Progenitor cell of endocrine pancreas (in vitro differentiated cells): ENCODE measurements at regions not wholly inside any gene's neighbourhood (a gene's known extent, or its start where the extent isn't known, plus 50 kb on each side); places are given as distances from the start of the nearest gene placed in this dataset.

ENCODE experiments used
- DNase-seq: peaks from one replicate; pipeline ENCODE4 v3.0.0; 2021; ENCODE audit warnings: low spot score; ENCODE audit not compliant: unreplicated experiment
- H3K27ac Mint-ChIP-seq: 2 replicates; pipeline ENCODE4 v1.8.0; 2021; ENCODE audit warnings: mild to moderate bottlenecking, moderate library complexity, mixed read lengths
- H3K27me3 Mint-ChIP-seq: 2 replicates; pipeline ENCODE4 v1.8.0; 2021; ENCODE audit warnings: mixed read lengths
- H3K36me3 Mint-ChIP-seq: 2 replicates; pipeline ENCODE4 v1.8.0; 2022; ENCODE audit warnings: mixed read lengths; ENCODE audit not compliant: insufficient read depth
- H3K4me1 Mint-ChIP-seq: 2 replicates; pipeline ENCODE4 v1.8.0; 2021; ENCODE audit warnings: low read depth, mixed read lengths
- H3K4me3 Mint-ChIP-seq: 2 replicates; pipeline ENCODE4 v1.8.0; 2021; ENCODE audit warnings: low read depth, mild to moderate bottlenecking, moderate library complexity, mixed read lengths
- H3K9me3 Mint-ChIP-seq: 2 replicates; pipeline ENCODE4 v1.8.0; 2021; ENCODE audit warnings: low read depth, mixed read lengths
- TF ChIP-seq, protein P1 (sequence below): fragments of 200-600 bp; sonication (generic); IDR thresholded peaks from one replicate; pipeline ENCODE4 v1.5.0; 2021; ENCODE audit warnings: antibody characterized with exemption, mild to moderate bottlenecking; ENCODE audit not compliant: unreplicated experiment

- no peaks in the 10 kb centered on the region for H3K27me3 Mint-ChIP-seq
- H3K4me3 Mint-ChIP-seq, result no peak overlapping the region
- no peaks in the 10 kb centered on the region for H3K36me3 Mint-ChIP-seq
- no peak overlapping the region for H3K27ac Mint-ChIP-seq
- DNase-seq, result no peak
- TF ChIP-seq, protein P1, sequence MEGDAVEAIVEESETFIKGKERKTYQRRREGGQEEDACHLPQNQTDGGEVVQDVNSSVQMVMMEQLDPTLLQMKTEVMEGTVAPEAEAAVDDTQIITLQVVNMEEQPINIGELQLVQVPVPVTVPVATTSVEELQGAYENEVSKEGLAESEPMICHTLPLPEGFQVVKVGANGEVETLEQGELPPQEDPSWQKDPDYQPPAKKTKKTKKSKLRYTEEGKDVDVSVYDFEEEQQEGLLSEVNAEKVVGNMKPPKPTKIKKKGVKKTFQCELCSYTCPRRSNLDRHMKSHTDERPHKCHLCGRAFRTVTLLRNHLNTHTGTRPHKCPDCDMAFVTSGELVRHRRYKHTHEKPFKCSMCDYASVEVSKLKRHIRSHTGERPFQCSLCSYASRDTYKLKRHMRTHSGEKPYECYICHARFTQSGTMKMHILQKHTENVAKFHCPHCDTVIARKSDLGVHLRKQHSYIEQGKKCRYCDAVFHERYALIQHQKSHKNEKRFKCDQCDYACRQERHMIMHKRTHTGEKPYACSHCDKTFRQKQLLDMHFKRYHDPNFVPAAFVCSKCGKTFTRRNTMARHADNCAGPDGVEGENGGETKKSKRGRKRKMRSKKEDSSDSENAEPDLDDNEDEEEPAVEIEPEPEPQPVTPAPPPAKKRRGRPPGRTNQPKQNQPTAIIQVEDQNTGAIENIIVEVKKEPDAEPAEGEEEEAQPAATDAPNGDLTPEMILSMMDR, result no peak
- H3K9me3 Mint-ChIP-seq, result no peaks in the 10 kb centered on the region
- H3K4me1 Mint-ChIP-seq, result no peaks in the 10 kb centered on the region
Measured at GRCh38 chr4:97110506-97110905, 1032.8 kb downstream of the STPG2 start.

GRCh38 chr4:97116511-97116910 is 1026.8 kb downstream of the STPG2 start:
- H3K27me3 Mint-ChIP-seq, result no peaks in the 10 kb centered on the region
- no peak overlapping the region for H3K27ac Mint-ChIP-seq
- H3K4me1 Mint-ChIP-seq, result no peaks in the 10 kb centered on the region
- DNase-seq, result no peak
- TF ChIP-seq, protein P1, result no peak
- H3K9me3 Mint-ChIP-seq, result peaks cover 12% of the 10 kb centered on the region
- no peak overlapping the region for H3K4me3 Mint-ChIP-seq
- H3K36me3 Mint-ChIP-seq, result no peaks in the 10 kb centered on the region

DNA sequence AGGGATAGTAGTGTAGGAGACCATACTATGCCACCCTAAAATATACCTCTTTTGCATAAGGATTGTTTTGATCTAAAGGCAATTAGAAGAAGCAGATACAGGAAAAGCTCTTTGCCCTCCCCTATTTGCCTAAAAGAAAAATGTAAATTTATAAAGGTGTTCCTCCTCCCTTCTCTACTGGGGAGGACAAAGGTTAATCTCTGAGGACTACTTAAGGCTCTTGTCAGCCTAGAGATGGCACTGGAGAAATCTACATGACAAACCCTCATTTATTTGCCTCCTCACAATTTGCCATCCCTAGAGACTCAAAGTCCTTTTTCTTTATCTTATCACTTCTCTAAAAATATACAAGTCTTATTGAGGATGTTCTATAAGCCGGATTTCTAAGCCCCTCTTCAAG is 1021.8 kb downstream of the STPG2 start:
- peaks cover 1% of the 10 kb centered on the region for H3K36me3 Mint-ChIP-seq

DNA sequence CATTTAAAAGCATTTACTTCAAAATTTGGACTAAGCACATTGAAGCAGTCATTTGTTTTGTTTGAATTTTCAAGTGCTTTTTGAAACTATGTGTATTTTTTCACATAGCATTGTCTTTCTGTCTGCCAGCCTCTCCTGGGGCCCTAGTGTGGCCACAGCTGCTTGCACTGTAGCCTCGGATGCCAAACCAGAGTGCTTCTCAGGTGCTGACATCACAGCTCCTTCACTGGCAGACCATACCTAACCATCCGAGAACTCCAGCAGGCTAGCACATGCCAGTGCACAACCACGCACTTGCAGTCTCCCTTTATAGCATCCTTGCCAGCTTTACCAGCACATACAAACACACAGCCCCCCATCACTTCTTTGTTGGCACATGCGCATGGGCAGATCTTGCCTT is 1019.7 kb downstream of the STPG2 start:
- Mint-ChIP-seq H3K4me3 (no peak overlapping the region), H3K4me1 (no peaks in the 10 kb centered on the region), H3K9me3 (peaks cover 10% of the 10 kb centered on the region), H3K27ac (no peak overlapping the region), H3K27me3 (no peaks in the 10 kb centered on the region), H3K36me3 (peaks cover 1% of the 10 kb centered on the region)
- no peak for DNase-seq
- TF ChIP-seq, protein P1, result no peak

More for the DNA sequence above, 1021.8 kb downstream of the STPG2 start:
- Mint-ChIP-seq H3K9me3 (peaks cover 20% of the 10 kb centered on the region), H3K27me3 (no peaks in the 10 kb centered on the region), H3K27ac (no peak overlapping the region), H3K4me1 (no peaks in the 10 kb centered on the region), H3K4me3 (no peak overlapping the region)
- DNase-seq, result no peak
- TF ChIP-seq, protein P1, result no peak

DNA sequence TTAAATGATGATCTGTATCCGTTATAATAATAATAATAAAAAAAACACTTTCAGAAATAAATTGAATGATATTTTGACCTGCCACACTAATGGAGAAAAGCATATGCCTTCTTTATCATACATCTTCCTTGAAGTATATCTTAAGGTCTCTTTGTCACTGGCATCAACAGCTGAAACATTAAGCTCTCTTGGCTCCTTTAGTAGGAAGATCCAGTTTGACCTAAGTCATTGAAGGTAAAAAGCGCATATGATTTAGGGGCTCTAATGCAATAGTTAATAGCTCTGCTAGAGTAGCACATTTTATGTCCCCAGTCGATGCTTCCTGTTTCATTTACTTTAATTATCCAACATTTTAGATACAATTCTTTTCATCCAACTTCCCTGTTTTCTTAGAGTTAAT is 1010.8 kb downstream of the STPG2 start:
- H3K4me1 Mint-ChIP-seq, result no peaks in the 10 kb centered on the region
- no peaks in the 10 kb centered on the region for H3K36me3 Mint-ChIP-seq
- H3K27me3 Mint-ChIP-seq, result no peaks in the 10 kb centered on the region
- TF ChIP-seq, protein P1, result no peak
- H3K9me3 Mint-ChIP-seq, result peaks cover 5% of the 10 kb centered on the region
- H3K27ac Mint-ChIP-seq, result no peak overlapping the region
- no peak for DNase-seq
- H3K4me3 Mint-ChIP-seq, result no peak overlapping the region
